Caco-2 (cell line): ENCODE measurements at regions not wholly inside any gene's neighbourhood (a gene's known extent, or its start where the extent isn't known, plus 50 kb on each side); places are given as distances from the start of the nearest gene placed in this dataset.

Experiments used
- BruUV-seq: library from RNA; stranded (reverse); fragments of 400-500 nt; replicated peaks from 2 replicates; lab custom pipeline; 2021; lab: Mats Ljungman, UMichigan
- CTCF ChIA-PET: fragments of 300-600 bp; sonication (Branson Sonifier 250); formaldehyde crosslinking; loops from one replicate; lab custom pipeline; 2022; ENCODE audit warnings: antibody characterized with exemption; lab: Charles Lee
- POLR2A ChIA-PET: fragments of 300-600 bp; sonication (Branson Sonifier 250); formaldehyde crosslinking; loops from one replicate; lab custom pipeline; 2022; ENCODE audit warnings: antibody characterized with exemption; lab: Charles Lee
- DNase-seq, 2 experiments: peaks; one replicate each; pipeline versions ENCODE4 v3.0.0 to v3.0.0-alpha.2; 2020 to 2022
- H3K27me3 ChIP-seq: replicated peaks from 2 replicates; pipeline ENCODE4 v1.6.0; 2011; ENCODE audit warnings: low read length; ENCODE audit not compliant: control insufficient read depth, insufficient read depth
- H3K36me3 ChIP-seq: 2 replicates; pipeline ENCODE4 v1.5.1; 2011; ENCODE audit warnings: low read length; ENCODE audit not compliant: control insufficient read depth, insufficient read depth
- H3K4me1 ChIP-seq: fragments of 250-450 bp; sonication (Bioruptor Pico); 2 replicates; pipeline ENCODE4 v1.5.1; 2020; ENCODE audit warnings: mild to moderate bottlenecking
- H3K4me3 ChIP-seq: 2 replicates; pipeline ENCODE4 v1.5.1; 2011; ENCODE audit warnings: low read depth, mild to moderate bottlenecking, control low read depth, low read length
- H3K9me3 ChIP-seq: fragments of 250-450 bp; sonication (Bioruptor Pico); 2 replicates; pipeline ENCODE4 v1.5.1; 2020; ENCODE audit warnings: mild to moderate bottlenecking, moderate library complexity
- H3K27ac Mint-ChIP-seq: one replicate; pipeline ENCODE4 v1.8.0; 2022; ENCODE audit warnings: mixed read lengths; ENCODE audit not compliant: unreplicated experiment
- H3K27me3 Mint-ChIP-seq: one replicate; pipeline ENCODE4 v1.8.0; 2022; ENCODE audit warnings: mixed read lengths; ENCODE audit not compliant: insufficient read depth, unreplicated experiment
- H3K36me3 Mint-ChIP-seq: one replicate; pipeline ENCODE4 v1.8.0; 2022; ENCODE audit warnings: mild to moderate bottlenecking, mixed read lengths; ENCODE audit not compliant: insufficient read depth, unreplicated experiment
- H3K4me1 Mint-ChIP-seq: one replicate; pipeline ENCODE4 v1.8.0; 2022; ENCODE audit warnings: low read depth, mixed read lengths; ENCODE audit not compliant: unreplicated experiment
- H3K4me3 Mint-ChIP-seq: one replicate; pipeline ENCODE4 v1.8.0; 2022; ENCODE audit warnings: mild to moderate bottlenecking, moderate library complexity, mixed read lengths; ENCODE audit not compliant: unreplicated experiment
- H3K9me3 Mint-ChIP-seq: one replicate; pipeline ENCODE4 v1.8.0; 2022; ENCODE audit warnings: mixed read lengths; ENCODE audit not compliant: unreplicated experiment
- intact Hi-C: fragments of 100-400 bp; cut with micrococcal nuclease; formaldehyde crosslinking; loops from one replicate; pipeline ENCODE4 v1.10.0; 2022; ENCODE audit not compliant: unreplicated experiment
- TF ChIP-seq, protein P1 (sequence below), 2 experiments: fragments of 200-600 bp in 1 of 2; IDR thresholded peaks; 1 replicate in 1 of 2; 2 replicates in 1 of 2; pipeline versions ENCODE4 v1.5.1 to v1.8.0; 2011 to 2022; ENCODE audit warnings: antibody characterized with exemption in 1 of 2, control low read depth in 1 of 2, inconsistent platforms in 1 of 2, low read depth in 1 of 2, low read length in 1 of 2, mild to moderate bottlenecking in 1 of 2, moderate library complexity in 1 of 2; ENCODE audit not compliant: insufficient read depth in 1 of 2, severe bottlenecking in 1 of 2, unreplicated experiment in 1 of 2

- Mint-ChIP-seq H3K4me1 (no peaks in the 10 kb centered on the region), H3K36me3 (no peaks in the 10 kb centered on the region), H3K4me3 (no peak overlapping the region), H3K27me3 (no peaks in the 10 kb centered on the region), H3K27ac (no peak overlapping the region), H3K9me3 (no peaks in the 10 kb centered on the region)
- H3K36me3 ChIP-seq: no peaks in the 10 kb centered on the region
- CTCF ChIA-PET: no interaction called here
- POLR2A ChIA-PET: no interaction called here
- H3K27me3 ChIP-seq: no peaks in the 10 kb centered on the region
- no peak for DNase-seq
- no TSS peak for BruUV-seq
- H3K4me3 ChIP-seq: no peak overlapping the region
- TF ChIP-seq, protein P1, sequence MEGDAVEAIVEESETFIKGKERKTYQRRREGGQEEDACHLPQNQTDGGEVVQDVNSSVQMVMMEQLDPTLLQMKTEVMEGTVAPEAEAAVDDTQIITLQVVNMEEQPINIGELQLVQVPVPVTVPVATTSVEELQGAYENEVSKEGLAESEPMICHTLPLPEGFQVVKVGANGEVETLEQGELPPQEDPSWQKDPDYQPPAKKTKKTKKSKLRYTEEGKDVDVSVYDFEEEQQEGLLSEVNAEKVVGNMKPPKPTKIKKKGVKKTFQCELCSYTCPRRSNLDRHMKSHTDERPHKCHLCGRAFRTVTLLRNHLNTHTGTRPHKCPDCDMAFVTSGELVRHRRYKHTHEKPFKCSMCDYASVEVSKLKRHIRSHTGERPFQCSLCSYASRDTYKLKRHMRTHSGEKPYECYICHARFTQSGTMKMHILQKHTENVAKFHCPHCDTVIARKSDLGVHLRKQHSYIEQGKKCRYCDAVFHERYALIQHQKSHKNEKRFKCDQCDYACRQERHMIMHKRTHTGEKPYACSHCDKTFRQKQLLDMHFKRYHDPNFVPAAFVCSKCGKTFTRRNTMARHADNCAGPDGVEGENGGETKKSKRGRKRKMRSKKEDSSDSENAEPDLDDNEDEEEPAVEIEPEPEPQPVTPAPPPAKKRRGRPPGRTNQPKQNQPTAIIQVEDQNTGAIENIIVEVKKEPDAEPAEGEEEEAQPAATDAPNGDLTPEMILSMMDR (IDR thresholded peaks at IDR 0.05; ENCODE audit: insufficient read depth in 1 of 2, low read depth in 1 of 2, low read length in 1 of 2, severe bottlenecking in 1 of 2, unreplicated experiment in 1 of 2): no peak
- no peaks in the 10 kb centered on the region for H3K9me3 ChIP-seq
- intact Hi-C loops: loop anchor here (10.0 kb wide), 2 partner anchors 417 to 537 kb away; no protein-coding TSS in a partner anchor
- H3K4me1 ChIP-seq: peaks cover 7% of the 10 kb centered on the region; the same call in 1 of the 2 replicates
Observed at GRCh38 chr5:89847743-89848142, 561.8 kb downstream of the CETN3 start.

DNA sequence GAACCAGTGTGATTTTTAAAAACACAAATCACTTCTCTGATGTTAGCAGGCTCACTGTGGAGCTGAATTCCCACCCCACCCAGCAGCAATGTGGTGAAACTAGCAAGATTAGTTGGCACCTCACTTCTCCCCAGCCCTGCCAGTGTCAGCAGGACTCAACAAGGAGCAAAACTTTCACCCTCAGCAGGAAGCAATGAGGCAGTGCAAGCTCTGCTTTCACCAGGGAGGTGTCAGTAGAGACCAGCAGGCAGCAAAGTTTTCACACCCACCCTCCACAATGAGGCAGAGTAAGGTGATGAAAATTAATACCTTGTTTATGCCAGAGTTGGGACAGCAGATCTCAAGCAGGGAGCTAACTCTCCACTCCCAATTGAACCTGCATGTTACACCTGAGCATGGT is 565.0 kb downstream of the CETN3 start:
- Mint-ChIP-seq H3K36me3 (no peaks in the 10 kb centered on the region), H3K27ac (no peak overlapping the region), H3K4me1 (peaks cover 6% of the 10 kb centered on the region), H3K9me3 (no peaks in the 10 kb centered on the region), H3K4me3 (no peak overlapping the region), H3K27me3 (no peaks in the 10 kb centered on the region)
- no peaks in the 10 kb centered on the region for H3K4me1 ChIP-seq
- no peak overlapping the region for H3K4me3 ChIP-seq
- no peaks in the 10 kb centered on the region for H3K36me3 ChIP-seq
- TF ChIP-seq, protein P1 (IDR thresholded peaks at IDR 0.05; ENCODE audit: insufficient read depth in 1 of 2, low read depth in 1 of 2, low read length in 1 of 2, severe bottlenecking in 1 of 2, unreplicated experiment in 1 of 2): no peak
- intact Hi-C loops: loop anchor here (10.0 kb wide), 2 partner anchors 420 to 540 kb away; no protein-coding TSS in a partner anchor
- H3K27me3 ChIP-seq: no peaks in the 10 kb centered on the region
- no peaks in the 10 kb centered on the region for H3K9me3 ChIP-seq
- CTCF ChIA-PET: no interaction called here
- no TSS peak for BruUV-seq
- DNase-seq: no peak
- POLR2A ChIA-PET: no interaction called here

- H3K36me3 ChIP-seq: no peaks in the 10 kb centered on the region
- no peak overlapping the region for H3K4me3 Mint-ChIP-seq
- DNase-seq: no peak
- H3K4me1 ChIP-seq: no peaks in the 10 kb centered on the region
- intact Hi-C loops: loop anchor here (10.0 kb wide), 2 partner anchors 422 to 542 kb away; no protein-coding TSS in a partner anchor
- H3K27ac Mint-ChIP-seq: no peak overlapping the region
- no TSS peak for BruUV-seq
- TF ChIP-seq, protein P1 (IDR thresholded peaks at IDR 0.05; ENCODE audit: insufficient read depth in 1 of 2, low read depth in 1 of 2, low read length in 1 of 2, severe bottlenecking in 1 of 2, unreplicated experiment in 1 of 2): no peak
- no peaks in the 10 kb centered on the region for H3K36me3 Mint-ChIP-seq
- H3K9me3 Mint-ChIP-seq: no peaks in the 10 kb centered on the region
- peaks cover 6% of the 10 kb centered on the region for H3K4me1 Mint-ChIP-seq
- ChIA-PET POLR2A (no interaction called here), CTCF (no interaction called here)
- no peaks in the 10 kb centered on the region for H3K27me3 ChIP-seq
- no peaks in the 10 kb centered on the region for H3K9me3 ChIP-seq
- no peak overlapping the region for H3K4me3 ChIP-seq
- H3K27me3 Mint-ChIP-seq: no peaks in the 10 kb centered on the region
Observed at GRCh38 chr5:89842531-89842930, 567.0 kb downstream of the CETN3 start.
